Spleen (tissue), 7 donors: ENCODE measurements at regions not wholly inside any gene's neighbourhood (a gene's known extent, or its start where the extent isn't known, plus 50 kb on each side); places are given as distances from the start of the nearest gene placed in this dataset.

Experiments used
- CTCF ChIP-seq, 11 experiments: fragments of 200-600 bp in 7 of 11; fragments of 450-650 bp in 4 of 11; sonication (generic) in 4 of 11; IDR thresholded peaks in 8 of 11; conservative IDR thresholded peaks in 3 of 11; 1 replicate in 7 of 11; 2 replicates in 4 of 11; pipeline versions ENCODE4 v1.4.0 to v1.8.0; 2016 to 2021; ENCODE audit warnings: antibody characterized with exemption in 11 of 11, inconsistent platforms in 4 of 11, mild to moderate bottlenecking in 1 of 11
- POLR2A ChIP-seq, 3 donors: fragments of 450-650 bp; IDR thresholded peaks; one replicate each; pipeline ENCODE4 v1.5.1; 2017; ENCODE audit warnings: antibody characterized with exemption in 3 of 3, mild to moderate bottlenecking in 1 of 3
- POLR2AphosphoS5 ChIP-seq, 3 donors: sonication (generic); formaldehyde crosslinking; IDR thresholded peaks; one replicate each; pipeline ENCODE4 v1.5.1; 2017; ENCODE audit warnings: antibody characterized with exemption in 3 of 3
- donor health status: DM: no; HTN: no; CAD: no; lungs with moderate emphysema.
- donor health status: DM: no; HTN: no; CAD: no.
- donor health status: DM: no; HTN: no; CAD: no.

- TF ChIP-seq CTCF (IDR thresholded peaks at IDR 0.05 in 8 of 11, conservative IDR thresholded peaks at IDR 0.05 in 3 of 11) = no peak
- no peak for TF ChIP-seq POLR2A (IDR thresholded peaks at IDR 0.05)
- no peak for TF ChIP-seq POLR2AphosphoS5 (IDR thresholded peaks at IDR 0.05)
Measured at GRCh38 chr4:100071506-100071905, 118.8 kb downstream of the DDIT4L start.
